Vagina (tissue), 2 donors: ENCODE measurements at regions not wholly inside any gene's neighbourhood (a gene's known extent, or its start where the extent isn't known, plus 50 kb on each side); places are given as distances from the start of the nearest gene placed in this dataset.

Experiments
- CTCF ChIP-seq, 3 experiments: fragments of 450-650 bp in 2 of 3; fragments of 200-600 bp in 1 of 3; sonication (generic) in 1 of 3; IDR thresholded peaks; one replicate each; pipeline ENCODE4 v1.5.1; 2017 to 2019; ENCODE audit warnings: antibody characterized with exemption in 3 of 3, mild to moderate bottlenecking in 2 of 3, moderate library complexity in 2 of 3
- POLR2A ChIP-seq, 2 donors: fragments of 450-650 bp; IDR thresholded peaks; one replicate each; pipeline ENCODE4 v1.6.1; 2017; ENCODE audit warnings: antibody characterized with exemption in 2 of 2, mild to moderate bottlenecking in 2 of 2, moderate library complexity in 2 of 2

- no peak for TF ChIP-seq CTCF (IDR thresholded peaks at IDR 0.05)
- TF ChIP-seq POLR2A (IDR thresholded peaks at IDR 0.05) = no peak
Observed at GRCh38 chr6:85705220-85705619, 62.5 kb upstream of the SYNCRIP start.
